ENCODE measurements at regions not wholly inside any gene's neighbourhood (a gene's known extent, or its start where the extent isn't known, plus 50 kb on each side); places are given as distances from the start of the nearest gene placed in this dataset.
"Not testable (repeated sequence)": the region's sequence is repeated elsewhere in the genome, so short reads cannot be mapped to it uniquely, and the experiment has no call there.

- no peak for DNase-seq (ENCODE audit: low read depth in 3 of 3)
These were observed 231.0 kb downstream of the RAB11FIP4 start for GRCh38 chr17:31622500-31622899.

- no peak for DNase-seq (ENCODE audit: low read depth in 3 of 3)
These were observed 230.1 kb downstream of the RAB11FIP4 start for GRCh38 chr17:31621566-31621965.

GRCh38 chr17:31611053-31611452, 219.6 kb downstream of the RAB11FIP4 start:
- DNase-seq (ENCODE audit: low read depth in 3 of 3): not testable (repeated sequence)

GRCh38 chr17:31609996-31610910, 218.8 kb downstream of the RAB11FIP4 start:
- no peak for DNase-seq (ENCODE audit: low read depth in 3 of 3)

- DNase-seq (ENCODE audit: low read depth in 3 of 3): no peak
These were observed 217.9 kb downstream of the RAB11FIP4 start for GRCh38 chr17:31609331-31609730.

GRCh38 chr17:31608659-31609254, 217.3 kb downstream of the RAB11FIP4 start:
- DNase-seq (ENCODE audit: low read depth in 3 of 3): no peak

- no peak for DNase-seq (ENCODE audit: low read depth in 3 of 3)
These were observed 214.3 kb downstream of the RAB11FIP4 start for GRCh38 chr17:31605761-31606160.

GRCh38 chr17:31604936-31605335, 213.5 kb downstream of the RAB11FIP4 start:
- no peak for DNase-seq (ENCODE audit: low read depth in 3 of 3)

- DNase-seq (ENCODE audit: low read depth in 3 of 3): not testable (repeated sequence)
These were observed 208.7 kb downstream of the RAB11FIP4 start for GRCh38 chr17:31600144-31600543.

- DNase-seq (ENCODE audit: low read depth in 3 of 3): no peak
These were observed 207.6 kb downstream of the RAB11FIP4 start for GRCh38 chr17:31598921-31599571.

- DNase-seq (ENCODE audit: low read depth in 3 of 3): no peak
These were observed 206.9 kb downstream of the RAB11FIP4 start for GRCh38 chr17:31598399-31598782.

GRCh38 chr17:31597646-31598398, 206.3 kb downstream of the RAB11FIP4 start:
- DNase-seq (ENCODE audit: low read depth in 3 of 3): no peak

- peak in 2 of 3 donors; percentile 7 to 8 for DNase-seq (ENCODE audit: low read depth in 3 of 3)
These were observed 205.2 kb downstream of the RAB11FIP4 start for GRCh38 chr17:31596382-31597323.

- DNase-seq (ENCODE audit: low read depth in 3 of 3): no peak
These were observed 204.3 kb downstream of the RAB11FIP4 start for GRCh38 chr17:31595666-31596381.

- DNase-seq (ENCODE audit: low read depth in 3 of 3): no peak
These were observed 203.6 kb downstream of the RAB11FIP4 start for GRCh38 chr17:31595076-31595475.

GRCh38 chr17:31594416-31594815, 202.9 kb downstream of the RAB11FIP4 start:
- DNase-seq (ENCODE audit: low read depth in 3 of 3): no peak

GRCh38 chr17:31593806-31594205, 202.3 kb downstream of the RAB11FIP4 start:
- no peak for DNase-seq (ENCODE audit: low read depth in 3 of 3)

GRCh38 chr17:31591924-31592323, 200.4 kb downstream of the RAB11FIP4 start:
- no peak for DNase-seq (ENCODE audit: low read depth in 3 of 3)

- no peak for DNase-seq (ENCODE audit: low read depth in 3 of 3)
These were observed 197.0 kb downstream of the RAB11FIP4 start for GRCh38 chr17:31588512-31588911.

GRCh38 chr17:31588034-31588433, 196.6 kb downstream of the RAB11FIP4 start:
- DNase-seq (ENCODE audit: low read depth in 3 of 3): no peak

Measured in stimulated activated CD4-positive, alpha-beta T cell treated with anti-CD3 and anti-CD28 coated beads, TNF-alpha, amount 100 ng/mL, for 48 hours (primary cell).